Left kidney (tissue), 1 donor: ENCODE measurements at regions not wholly inside any gene's neighbourhood (a gene's known extent, or its start where the extent isn't known, plus 50 kb on each side); places are given as distances from the start of the nearest gene placed in this dataset.
"Not testable (repeated sequence)": the region's sequence is repeated elsewhere in the genome, so short reads cannot be mapped to it uniquely, and the experiment has no call there.

Source experiments
- DNase-seq: peaks from one replicate; pipeline ENCODE4 v3.0.0-alpha.2; 2013

- no peak for DNase-seq
Measured at GRCh38 chr20:22819112-22819511, 216.0 kb upstream of the SSTR4 start.

GRCh38 chr20:22819784-22820183 lies 215.3 kb upstream of the SSTR4 start:
- no peak for DNase-seq

- DNase-seq, result no peak
Measured at GRCh38 chr20:22821081-22821727, 213.9 kb upstream of the SSTR4 start.

GRCh38 chr20:22821796-22822195 lies 213.3 kb upstream of the SSTR4 start:
- DNase-seq, result no peak

- DNase-seq, result no peak
Measured at GRCh38 chr20:22823119-22823518, 212.0 kb upstream of the SSTR4 start.

- DNase-seq, result no peak
Measured at GRCh38 chr20:22824077-22824476, 211.0 kb upstream of the SSTR4 start.

- no peak for DNase-seq
Measured at GRCh38 chr20:22825076-22825475, 210.0 kb upstream of the SSTR4 start.

GRCh38 chr20:22825546-22825945 lies 209.6 kb upstream of the SSTR4 start:
- no peak for DNase-seq

- DNase-seq, result no peak
Measured at GRCh38 chr20:22826306-22827230, 208.5 kb upstream of the SSTR4 start.

- no peak for DNase-seq
Measured at GRCh38 chr20:22827916-22828315, 207.2 kb upstream of the SSTR4 start.

GRCh38 chr20:22829356-22829755 lies 205.8 kb upstream of the SSTR4 start:
- no peak for DNase-seq

- DNase-seq, result no peak
Measured at GRCh38 chr20:22830138-22830537, 205.0 kb upstream of the SSTR4 start.

- DNase-seq, result not testable (repeated sequence)
Measured at GRCh38 chr20:22830715-22831114, 204.4 kb upstream of the SSTR4 start.

GRCh38 chr20:22833851-22834250 lies 201.3 kb upstream of the SSTR4 start:
- no peak for DNase-seq

GRCh38 chr20:22834651-22835256 lies 200.4 kb upstream of the SSTR4 start:
- no peak for DNase-seq

- no peak for DNase-seq
Measured at GRCh38 chr20:22836211-22836610, 198.9 kb upstream of the SSTR4 start.

- DNase-seq, result no peak
Measured at GRCh38 chr20:22836877-22837276, 198.2 kb upstream of the SSTR4 start.

GRCh38 chr20:22838001-22838400 lies 197.1 kb upstream of the SSTR4 start:
- no peak for DNase-seq

- no peak for DNase-seq
Measured at GRCh38 chr20:22841846-22842245, 193.3 kb upstream of the SSTR4 start.

GRCh38 chr20:22842793-22843192 lies 192.3 kb upstream of the SSTR4 start:
- no peak for DNase-seq

- no peak for DNase-seq
Measured at GRCh38 chr20:22844959-22845358, 190.2 kb upstream of the SSTR4 start.

- no peak for DNase-seq
Measured at GRCh38 chr20:22846863-22847262, 188.2 kb upstream of the SSTR4 start.

- DNase-seq, result no peak
Measured at GRCh38 chr20:22848364-22848763, 186.7 kb upstream of the SSTR4 start.
